OCI-LY7 (cell line): ENCODE measurements at regions not wholly inside any gene's neighbourhood (a gene's known extent, or its start where the extent isn't known, plus 50 kb on each side); places are given as distances from the start of the nearest gene placed in this dataset.

Experiments
- BruUV-seq: library from RNA; stranded (reverse); fragments of 400-500 nt; replicated peaks from 2 replicates; lab custom pipeline; 2021; lab: Mats Ljungman, UMichigan
- CTCF ChIA-PET: fragments of 300-600 bp; sonication (Branson Sonifier 250); formaldehyde crosslinking; loops from one replicate; lab custom pipeline; 2022; ENCODE audit warnings: antibody characterized with exemption; ENCODE audit not compliant: unreplicated experiment; lab: Charles Lee
- POLR2A ChIA-PET: fragments of 300-600 bp; sonication (Branson Sonifier 250); formaldehyde crosslinking; loops from one replicate; lab custom pipeline; 2022; ENCODE audit warnings: antibody characterized with exemption; lab: Charles Lee
- DNase-seq: peaks from one replicate; pipeline ENCODE4 v3.0.0-alpha.2; 2015; ENCODE audit warnings: low spot score
- H2AFZ ChIP-seq: fragments of 200-600 bp; sonication (generic), shearing (Covaris generic); 2 replicates; pipeline ENCODE4 v1.6.1; 2014; ENCODE audit warnings: mild to moderate bottlenecking, antibody characterized with exemption, low read length, moderate library complexity
- H3K27ac ChIP-seq: fragments of 200-600 bp; sonication (generic); 2 replicates; pipeline ENCODE4 v1.5.1; 2014; ENCODE audit warnings: mixed run types, low read depth, mild to moderate bottlenecking, moderate library complexity, low read length, inconsistent platforms; ENCODE audit not compliant: poor library complexity, severe bottlenecking
- H3K36me3 ChIP-seq: fragments of 200-600 bp; sonication (generic); 2 replicates; pipeline ENCODE4 v1.6.1; 2014; ENCODE audit warnings: mild to moderate bottlenecking, antibody characterized with exemption, low read length, moderate library complexity, mixed read lengths; ENCODE audit not compliant: insufficient read depth
- H3K4me1 ChIP-seq: fragments of 200-600 bp; sonication (generic); 2 replicates; pipeline ENCODE4 v1.5.1; 2014; ENCODE audit warnings: mild to moderate bottlenecking, low read length; ENCODE audit not compliant: insufficient read depth, poor library complexity, severe bottlenecking
- H3K4me2 ChIP-seq: fragments of 200-600 bp; sonication (generic); 2 replicates; pipeline ENCODE4 v1.6.1; 2014; ENCODE audit warnings: mild to moderate bottlenecking, low read length
- H3K4me3 ChIP-seq: fragments of 200-600 bp; sonication (generic); 2 replicates; pipeline ENCODE4 v1.5.1; 2014; ENCODE audit warnings: mild to moderate bottlenecking, low read depth, low read length; ENCODE audit not compliant: poor library complexity, severe bottlenecking
- H3K79me2 ChIP-seq: fragments of 200-600 bp; sonication (generic); 2 replicates; pipeline ENCODE4 v1.6.1; 2016; ENCODE audit warnings: low read depth, mild to moderate bottlenecking, low read length, moderate library complexity, mixed read lengths; ENCODE audit not compliant: insufficient read depth
- H3K9me2 ChIP-seq: fragments of 200-600 bp; sonication (generic); 2 replicates; pipeline ENCODE4 v1.6.1; 2016; ENCODE audit warnings: mild to moderate bottlenecking, low read length, mixed read lengths; ENCODE audit not compliant: insufficient read depth
- H3K9me3 ChIP-seq: fragments of 200-600 bp; sonication (generic); 2 replicates; pipeline ENCODE4 v1.6.1; 2014; ENCODE audit warnings: mild to moderate bottlenecking, mixed run types, low read length, mixed read lengths
- H4K20me1 ChIP-seq: fragments of 200-600 bp; sonication (generic); 2 replicates; pipeline ENCODE4 v1.6.1; 2014; ENCODE audit warnings: mild to moderate bottlenecking, antibody characterized with exemption, low read length, moderate library complexity, mixed read lengths; ENCODE audit not compliant: insufficient read depth
- EZH2phosphoT487 ChIP-seq: fragments of 200-600 bp; sonication (generic); IDR thresholded peaks from 2 replicates; pipeline ENCODE4 v1.6.1; 2018; ENCODE audit warnings: low read depth, borderline replicate concordance, mild to moderate bottlenecking, mixed run types, antibody characterized with exemption, low read length, moderate library complexity, mixed read lengths
- intact Hi-C: fragments of 100-400 bp; cut with micrococcal nuclease; formaldehyde crosslinking; loops from one replicate; pipeline ENCODE4 v1.10.0; 2022; ENCODE audit not compliant: unreplicated experiment
- TF ChIP-seq, protein P1 (sequence below): fragments of 200-600 bp; sonication (generic); conservative IDR thresholded peaks from 2 replicates; pipeline ENCODE4 v1.5.1; 2014; ENCODE audit warnings: mild to moderate bottlenecking, antibody characterized with exemption, low read length, moderate library complexity, mixed read lengths

GRCh38 chr18:75134611-75134975 is 74.3 kb downstream of the PTGR3 start:
- TF ChIP-seq, protein P1, sequence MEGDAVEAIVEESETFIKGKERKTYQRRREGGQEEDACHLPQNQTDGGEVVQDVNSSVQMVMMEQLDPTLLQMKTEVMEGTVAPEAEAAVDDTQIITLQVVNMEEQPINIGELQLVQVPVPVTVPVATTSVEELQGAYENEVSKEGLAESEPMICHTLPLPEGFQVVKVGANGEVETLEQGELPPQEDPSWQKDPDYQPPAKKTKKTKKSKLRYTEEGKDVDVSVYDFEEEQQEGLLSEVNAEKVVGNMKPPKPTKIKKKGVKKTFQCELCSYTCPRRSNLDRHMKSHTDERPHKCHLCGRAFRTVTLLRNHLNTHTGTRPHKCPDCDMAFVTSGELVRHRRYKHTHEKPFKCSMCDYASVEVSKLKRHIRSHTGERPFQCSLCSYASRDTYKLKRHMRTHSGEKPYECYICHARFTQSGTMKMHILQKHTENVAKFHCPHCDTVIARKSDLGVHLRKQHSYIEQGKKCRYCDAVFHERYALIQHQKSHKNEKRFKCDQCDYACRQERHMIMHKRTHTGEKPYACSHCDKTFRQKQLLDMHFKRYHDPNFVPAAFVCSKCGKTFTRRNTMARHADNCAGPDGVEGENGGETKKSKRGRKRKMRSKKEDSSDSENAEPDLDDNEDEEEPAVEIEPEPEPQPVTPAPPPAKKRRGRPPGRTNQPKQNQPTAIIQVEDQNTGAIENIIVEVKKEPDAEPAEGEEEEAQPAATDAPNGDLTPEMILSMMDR: no peak
- TF ChIP-seq EZH2phosphoT487: no peak
- Histone ChIP-seq H3K27ac (no peak overlapping the region), H4K20me1 (no peaks in the 10 kb centered on the region), H3K79me2 (no peaks in the 10 kb centered on the region), H3K4me1 (no peaks in the 10 kb centered on the region), H2AFZ (no peak overlapping the region), H3K9me3 (no peaks in the 10 kb centered on the region), H3K9me2 (no peaks in the 10 kb centered on the region), H3K4me2 (no peak overlapping the region), H3K36me3 (no peaks in the 10 kb centered on the region), H3K4me3 (no peak overlapping the region)
- no peak for DNase-seq
- intact Hi-C loops: no loop called here
- POLR2A ChIA-PET: no interaction called here
- CTCF ChIA-PET: no interaction called here
- BruUV-seq: no TSS peak

GRCh38 chr18:75133721-75134610 is 75.0 kb downstream of the PTGR3 start:
- Histone ChIP-seq H3K9me2 (no peaks in the 10 kb centered on the region), H3K9me3 (no peaks in the 10 kb centered on the region), H3K4me2 (no peak overlapping the region), H3K79me2 (no peaks in the 10 kb centered on the region), H3K4me3 (no peak overlapping the region), H3K36me3 (no peaks in the 10 kb centered on the region), H3K4me1 (no peaks in the 10 kb centered on the region), H2AFZ (no peak overlapping the region), H4K20me1 (no peaks in the 10 kb centered on the region), H3K27ac (no peak overlapping the region)
- DNase-seq: no peak
- TF ChIP-seq EZH2phosphoT487: no peak
- TF ChIP-seq, protein P1: no peak
- intact Hi-C loops: no loop called here
- POLR2A ChIA-PET: no interaction called here
- CTCF ChIA-PET: no interaction called here
- no TSS peak for BruUV-seq

- H3K9me2 ChIP-seq: no peaks in the 10 kb centered on the region
- no peak overlapping the region for H2AFZ ChIP-seq
- no peak for DNase-seq
- H3K36me3 ChIP-seq: no peaks in the 10 kb centered on the region
- TF ChIP-seq, protein P1: no peak
- no peak for TF ChIP-seq EZH2phosphoT487
- H3K27ac ChIP-seq: no peak overlapping the region
- CTCF ChIA-PET: no interaction called here
- H3K4me1 ChIP-seq: no peaks in the 10 kb centered on the region
- no peaks in the 10 kb centered on the region for H3K79me2 ChIP-seq
- H3K4me2 ChIP-seq: no peak overlapping the region
- no peak overlapping the region for H3K4me3 ChIP-seq
- H4K20me1 ChIP-seq: no peaks in the 10 kb centered on the region
- H3K9me3 ChIP-seq: no peaks in the 10 kb centered on the region
- POLR2A ChIA-PET: no interaction called here
- BruUV-seq: no TSS peak
- intact Hi-C loops: no loop called here
Measured at GRCh38 chr18:75132931-75133525, 75.9 kb downstream of the PTGR3 start.
